ENCODE measurements at regions not wholly inside any gene's neighbourhood (a gene's known extent, or its start where the extent isn't known, plus 50 kb on each side); places are given as distances from the start of the nearest gene placed in this dataset.

DNA sequence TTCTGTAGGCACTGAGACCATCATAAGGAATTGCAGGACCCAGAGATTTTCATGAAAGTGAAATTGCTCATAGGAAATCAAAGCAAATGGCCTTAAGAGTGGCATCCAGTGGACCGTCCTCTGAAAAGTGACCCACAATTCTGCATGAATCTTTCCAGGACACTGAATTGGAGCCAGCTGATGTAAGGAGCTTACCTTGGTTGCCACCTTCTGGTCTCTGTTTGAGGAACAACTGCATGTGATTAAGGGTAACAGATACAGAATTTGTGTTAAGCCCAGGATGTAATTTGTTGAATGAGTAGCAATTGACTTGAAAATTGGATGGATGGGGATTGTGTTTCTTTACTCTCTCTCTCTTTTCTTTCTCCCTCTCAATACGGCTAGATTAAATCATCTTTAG is 49.9 kb upstream of the GAS1 start:
- no peak for TF ChIP-seq EZH2phosphoT487 (IDR thresholded peaks at IDR 0.05; ENCODE audit: borderline replicate concordance, low read depth, low read length)
- TF ChIP-seq CTCF (conservative IDR thresholded peaks at IDR 0.05; ENCODE audit: low read length), result no peak
- DNase-seq (ENCODE audit: low spot score), result no peak
- intact Hi-C loops (cut with micrococcal nuclease; ENCODE audit: unreplicated experiment), result no loop called here
- Histone ChIP-seq H3K4me2 (ENCODE audit: low read length) (no peak overlapping the region), H3K4me1 (ENCODE audit: insufficient read depth, low read length, poor library complexity, severe bottlenecking) (no peaks in the 10 kb centered on the region), H3K9me2 (ENCODE audit: insufficient read depth, low read length) (no peaks in the 10 kb centered on the region), H3K36me3 (ENCODE audit: insufficient read depth, low read length) (no peaks in the 10 kb centered on the region), H4K20me1 (ENCODE audit: insufficient read depth, low read length) (no peaks in the 10 kb centered on the region), H3K9me3 (ENCODE audit: low read length) (no peaks in the 10 kb centered on the region), H3K27ac (ENCODE audit: low read depth, low read length, poor library complexity, severe bottlenecking) (no peak overlapping the region), H2AFZ (ENCODE audit: low read length) (no peak overlapping the region), H3K79me2 (ENCODE audit: insufficient read depth, low read depth, low read length) (no peaks in the 10 kb centered on the region), H3K4me3 (ENCODE audit: low read depth, low read length, poor library complexity, severe bottlenecking) (no peak overlapping the region)
- BruUV-seq (replicated peaks), result no TSS peak
- ChIA-PET POLR2A (no interaction called here), CTCF (ENCODE audit: unreplicated experiment) (no interaction called here)

GRCh38 chr9:86997951-86998350 is 50.6 kb upstream of the GAS1 start:
- no peak for DNase-seq (ENCODE audit: low spot score)
- intact Hi-C loops (cut with micrococcal nuclease; ENCODE audit: unreplicated experiment), result no loop called here
- Histone ChIP-seq H3K9me2 (ENCODE audit: insufficient read depth, low read length) (no peaks in the 10 kb centered on the region), H3K4me2 (ENCODE audit: low read length) (no peak overlapping the region), H3K4me3 (ENCODE audit: low read depth, low read length, poor library complexity, severe bottlenecking) (no peak overlapping the region), H3K9me3 (ENCODE audit: low read length) (no peaks in the 10 kb centered on the region), H4K20me1 (ENCODE audit: insufficient read depth, low read length) (no peaks in the 10 kb centered on the region), H3K36me3 (ENCODE audit: insufficient read depth, low read length) (no peaks in the 10 kb centered on the region), H3K79me2 (ENCODE audit: insufficient read depth, low read depth, low read length) (no peaks in the 10 kb centered on the region), H3K27ac (ENCODE audit: low read depth, low read length, poor library complexity, severe bottlenecking) (no peak overlapping the region), H2AFZ (ENCODE audit: low read length) (no peak overlapping the region), H3K4me1 (ENCODE audit: insufficient read depth, low read length, poor library complexity, severe bottlenecking) (no peaks in the 10 kb centered on the region)
- CTCF ChIA-PET (ENCODE audit: unreplicated experiment), result no interaction called here
- BruUV-seq (replicated peaks), result no TSS peak
- POLR2A ChIA-PET, result no interaction called here
- TF ChIP-seq EZH2phosphoT487 (IDR thresholded peaks at IDR 0.05; ENCODE audit: borderline replicate concordance, low read depth, low read length), result no peak
- no peak for TF ChIP-seq CTCF (conservative IDR thresholded peaks at IDR 0.05; ENCODE audit: low read length)

- TF ChIP-seq EZH2phosphoT487 (IDR thresholded peaks at IDR 0.05; ENCODE audit: borderline replicate concordance, low read depth, low read length) (no peak), CTCF (conservative IDR thresholded peaks at IDR 0.05; ENCODE audit: low read length) (no peak)
- intact Hi-C loops (cut with micrococcal nuclease; ENCODE audit: unreplicated experiment), result no loop called here
- ChIA-PET POLR2A (interaction anchor here (0.6 kb wide), 1 partner anchor 18 kb away, joined by 4 read pairs; no protein-coding TSS in a partner anchor), CTCF (ENCODE audit: unreplicated experiment) (no interaction called here)
- no peaks in the 10 kb centered on the region for H3K36me3 ChIP-seq (ENCODE audit: insufficient read depth, low read length)
- no peaks in the 10 kb centered on the region for H4K20me1 ChIP-seq (ENCODE audit: insufficient read depth, low read length)
- H3K9me3 ChIP-seq (ENCODE audit: low read length), result no peaks in the 10 kb centered on the region
- BruUV-seq (replicated peaks), result no TSS peak
- H3K4me3 ChIP-seq (ENCODE audit: low read depth, low read length, poor library complexity, severe bottlenecking), result no peak overlapping the region
- no peak for DNase-seq (ENCODE audit: low spot score)
- H3K79me2 ChIP-seq (ENCODE audit: insufficient read depth, low read depth, low read length), result no peaks in the 10 kb centered on the region
- H2AFZ ChIP-seq (ENCODE audit: low read length), result no peak overlapping the region
- no peaks in the 10 kb centered on the region for H3K9me2 ChIP-seq (ENCODE audit: insufficient read depth, low read length)
- no peak overlapping the region for H3K27ac ChIP-seq (ENCODE audit: low read depth, low read length, poor library complexity, severe bottlenecking)
- H3K4me2 ChIP-seq (ENCODE audit: low read length), result no peak overlapping the region
- no peaks in the 10 kb centered on the region for H3K4me1 ChIP-seq (ENCODE audit: insufficient read depth, low read length, poor library complexity, severe bottlenecking)
These were observed 55.2 kb upstream of the GAS1 start for GRCh38 chr9:87002517-87002916.

All from OCI-LY7 (cell line).